NK-92 treated with Interleukin-12 subunit alpha and Interleukin-12 subunit beta, amount 100 ng/mL, for 24 hours (cell line): ENCODE measurements at regions not wholly inside any gene's neighbourhood (a gene's known extent, or its start where the extent isn't known, plus 50 kb on each side); places are given as distances from the start of the nearest gene placed in this dataset.
"Not testable (repeated sequence)": the region's sequence is repeated elsewhere in the genome, so short reads cannot be mapped to it uniquely, and the experiment has no call there.

Source experiments
- DNase-seq: peaks from one replicate; lab custom pipeline; 2025; lab: John Stamatoyannopoulos, UW

DNA sequence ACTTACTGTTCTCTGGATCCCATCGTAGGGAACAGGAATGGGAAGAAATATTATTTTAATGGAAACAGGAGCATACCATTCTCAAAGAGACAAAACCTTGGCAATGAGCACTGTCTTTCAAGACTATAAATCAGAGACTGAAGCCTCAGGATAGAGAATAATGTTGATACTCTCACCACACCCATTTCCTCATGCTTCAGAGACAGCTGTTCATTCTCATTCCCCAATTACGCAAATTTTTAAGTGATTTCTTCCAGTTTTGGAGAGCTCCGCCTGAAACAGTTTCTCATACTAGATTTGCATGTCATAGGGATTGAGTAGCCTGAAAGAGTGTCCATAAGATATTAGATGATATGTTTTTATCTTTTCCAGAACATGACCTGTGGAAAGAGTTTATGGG, 290.5 kb upstream of the RASA1 start:
- no peak for DNase-seq

DNA sequence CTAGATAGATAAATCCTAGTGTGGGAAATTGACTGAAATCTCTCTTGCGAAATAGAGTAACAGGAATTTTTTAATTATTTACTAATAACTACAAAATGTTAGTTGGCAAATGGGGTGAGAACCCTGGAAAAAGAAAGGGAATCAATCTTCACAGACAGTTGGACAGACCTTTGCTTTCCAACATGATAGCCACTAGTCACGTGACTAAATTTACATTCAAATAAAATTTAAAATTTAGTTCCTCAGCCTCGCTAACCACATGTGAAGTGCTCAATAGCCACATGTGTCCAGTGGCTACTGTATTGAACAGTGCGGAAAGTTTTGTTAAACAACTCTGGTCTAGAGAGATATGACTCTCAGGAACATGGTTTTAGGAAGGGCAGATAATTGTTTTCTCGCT, 289.9 kb upstream of the RASA1 start:
- no peak for DNase-seq

DNA sequence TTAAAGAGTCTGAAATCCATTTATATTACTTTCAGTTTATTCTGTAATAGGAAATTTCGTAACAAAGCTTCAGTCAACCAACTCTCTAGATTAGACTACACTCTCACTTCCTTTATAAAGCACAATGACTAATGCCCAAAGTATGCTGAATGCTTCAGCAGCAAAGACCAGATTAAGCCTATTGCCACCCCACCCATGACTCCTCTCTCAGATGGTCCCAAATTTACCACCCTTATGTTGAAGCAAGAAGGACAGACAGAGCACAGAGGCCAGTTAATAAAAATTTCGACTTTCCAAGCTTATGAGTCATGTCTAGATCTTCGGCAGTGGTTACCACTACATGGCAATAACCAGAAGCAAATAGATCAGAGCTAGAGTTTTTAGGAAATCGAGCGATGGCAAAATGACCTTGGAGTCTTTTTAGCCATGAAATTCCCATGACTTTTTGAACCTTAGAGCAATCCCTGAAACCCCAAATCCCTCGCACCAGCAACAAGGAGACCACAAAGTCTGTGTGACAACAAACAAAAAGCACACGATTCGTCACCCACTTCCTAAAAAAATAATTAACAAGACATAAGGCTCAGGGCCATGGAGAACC, 287.8 kb upstream of the RASA1 start:
- DNase-seq: no peak

GRCh38 chr5:86981898-86982297, 285.8 kb upstream of the RASA1 start:
- no peak for DNase-seq

DNA sequence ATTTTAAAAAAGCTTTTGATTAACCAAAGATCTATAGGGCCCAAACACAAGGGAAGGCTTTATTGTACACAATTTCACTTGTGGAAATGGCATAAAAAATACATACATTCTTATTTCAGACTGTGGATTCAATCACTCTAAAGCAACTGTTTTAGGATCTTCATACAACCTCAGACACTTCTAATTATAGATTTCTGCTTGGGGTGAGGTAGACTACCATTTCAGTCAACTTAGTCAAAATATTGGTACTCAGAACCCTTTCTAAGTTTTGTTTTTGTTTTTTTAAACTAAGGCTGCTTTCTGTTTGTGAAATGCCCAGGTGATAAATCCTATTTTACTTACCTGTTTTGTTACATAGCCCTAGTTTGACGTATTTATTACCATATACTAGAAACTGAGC, 284.5 kb upstream of the RASA1 start:
- no peak for DNase-seq

- DNase-seq: no peak
These were observed 280.8 kb upstream of the RASA1 start for GRCh38 chr5:86986837-86987236.

DNA sequence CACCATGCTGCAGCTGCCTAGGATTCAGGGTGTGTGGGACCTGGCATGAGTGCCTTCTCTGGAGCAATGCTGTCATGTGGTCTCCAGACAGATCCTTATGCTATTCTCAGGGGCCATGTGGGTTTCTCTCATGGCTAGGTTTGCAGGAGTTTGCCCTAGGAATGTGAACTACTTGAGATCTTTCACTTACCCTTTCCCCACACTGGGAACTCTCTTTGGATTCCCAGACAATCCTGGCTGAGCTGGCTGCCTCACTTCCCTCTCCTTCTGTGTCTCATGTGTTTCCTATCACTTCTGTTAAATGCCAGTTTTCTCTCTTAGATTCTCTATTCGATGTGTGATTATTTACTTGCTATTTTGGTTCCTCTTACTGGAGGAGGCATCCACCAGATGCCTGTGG, 270.2 kb upstream of the RASA1 start:
- DNase-seq: no peak

GRCh38 chr5:86999951-87000350, 267.7 kb upstream of the RASA1 start:
- DNase-seq: no peak

GRCh38 chr5:87002485-87002884, 265.2 kb upstream of the RASA1 start:
- no peak for DNase-seq

- DNase-seq: no peak
These were observed 263.6 kb upstream of the RASA1 start for GRCh38 chr5:87004101-87004500.

- no peak for DNase-seq
These were observed 259.9 kb upstream of the RASA1 start for GRCh38 chr5:87007737-87008136.

DNA sequence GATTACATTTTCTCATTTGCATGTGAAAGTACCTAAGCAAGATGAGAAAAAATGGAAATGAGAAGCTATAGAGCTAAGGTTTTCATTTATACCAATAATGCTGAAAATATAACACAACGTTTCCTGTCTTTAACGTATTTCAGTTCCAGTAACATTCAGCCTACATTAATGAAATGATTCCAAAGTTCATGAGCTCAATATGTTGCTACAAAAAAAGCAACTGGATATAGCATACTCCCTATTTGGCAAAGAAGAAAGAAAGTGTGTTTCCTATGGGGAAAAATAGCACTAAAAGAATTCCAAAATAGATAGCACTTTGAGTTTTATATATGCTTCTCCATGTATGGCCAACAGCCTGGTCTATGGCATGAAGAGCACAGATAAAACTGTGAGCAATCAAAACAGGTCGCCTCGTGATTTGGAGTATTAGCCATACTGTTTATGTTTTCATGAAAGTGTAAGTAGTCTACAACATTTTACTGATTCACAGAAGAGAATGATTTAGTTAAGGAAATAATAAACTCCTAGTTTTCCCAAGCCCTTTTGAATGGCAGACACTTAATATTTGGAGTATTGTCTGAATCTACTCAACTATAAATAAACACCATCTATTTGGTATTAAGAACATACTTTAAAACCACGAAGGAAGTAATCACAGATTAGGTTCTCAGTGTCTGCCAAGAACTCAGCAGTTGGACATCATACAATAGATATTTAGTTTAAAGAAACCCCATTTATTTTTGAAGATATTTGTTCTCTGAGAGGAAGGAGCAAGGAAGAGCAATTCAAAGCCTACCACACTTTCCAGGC, 258.7 kb upstream of the RASA1 start:
- no peak for DNase-seq

DNA sequence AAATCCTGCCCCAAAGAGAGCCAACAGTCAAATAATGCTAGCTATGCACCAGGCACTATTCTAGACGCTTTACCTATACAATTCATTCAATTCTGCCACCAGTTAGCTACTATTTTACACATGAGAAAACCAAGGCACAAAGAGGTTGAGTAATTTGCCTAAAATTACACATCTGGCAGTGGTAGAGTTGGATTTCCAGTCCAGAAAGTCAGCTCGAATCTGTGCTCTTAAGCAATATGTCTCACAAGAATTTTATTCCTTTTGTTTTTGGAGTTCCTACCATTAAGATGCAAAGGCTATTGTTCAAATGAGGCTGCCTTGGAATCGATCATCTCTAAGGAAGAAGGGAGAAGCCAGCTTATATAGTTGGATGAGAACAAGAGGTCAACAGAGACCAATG, 256.9 kb upstream of the RASA1 start:
- DNase-seq: no peak

DNA sequence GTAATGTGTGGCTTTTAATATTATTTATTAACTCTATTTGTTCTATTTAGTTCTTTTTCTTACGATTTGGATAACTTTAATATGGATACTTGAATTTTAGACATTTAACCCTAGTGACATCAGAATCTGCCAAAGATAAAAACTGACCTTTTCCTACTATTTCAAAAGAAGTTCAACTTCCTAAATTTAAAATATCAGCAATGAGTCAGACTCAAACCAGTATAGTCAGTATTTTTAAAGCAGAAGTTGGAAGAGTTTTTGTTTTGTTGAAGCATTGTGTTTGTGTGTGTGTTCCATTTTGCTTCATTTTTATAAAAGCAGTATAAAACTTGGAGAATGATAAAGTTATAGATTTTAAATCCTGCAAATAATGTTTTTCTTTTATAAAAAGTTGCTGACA, 251.8 kb upstream of the RASA1 start:
- DNase-seq: no peak

DNA sequence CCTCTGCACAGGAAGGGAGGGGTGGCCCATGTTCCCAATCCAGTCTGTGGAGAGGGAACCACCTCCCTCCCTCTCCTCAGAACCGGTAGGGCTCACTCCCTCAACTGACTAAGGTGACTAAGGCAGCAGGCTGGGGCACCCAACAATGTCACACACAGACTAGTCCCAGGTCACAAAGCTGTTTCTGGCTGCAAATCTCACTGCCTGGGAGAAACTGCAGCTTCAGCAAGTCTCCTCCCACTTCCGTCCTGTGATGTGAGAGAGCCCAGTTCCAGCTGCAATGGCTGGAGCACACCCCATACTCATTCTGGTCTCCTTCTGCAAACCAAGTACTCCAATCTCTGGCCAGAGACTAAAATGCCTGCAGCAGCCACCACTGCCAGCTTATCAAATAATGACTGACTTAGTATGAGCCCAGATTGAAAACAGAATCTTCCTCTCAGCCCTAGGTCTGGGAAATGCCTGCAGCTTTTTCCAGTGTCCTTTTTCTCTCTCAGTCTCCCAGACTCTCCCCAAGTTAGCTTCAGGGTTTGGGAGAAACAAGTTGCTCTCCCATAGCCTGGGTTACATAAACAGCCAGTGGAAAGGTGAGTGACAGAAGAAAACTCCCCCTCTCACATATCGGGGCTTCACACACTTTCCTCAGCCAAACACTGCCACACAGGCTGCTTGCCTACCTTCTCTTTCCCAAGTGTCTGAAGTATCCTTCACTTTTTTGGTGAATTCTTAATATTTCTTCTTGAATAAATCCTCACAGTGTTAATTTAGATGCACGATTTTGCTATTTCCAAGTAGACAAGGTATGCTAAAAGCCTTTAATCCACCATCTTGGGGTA, 247.4 kb upstream of the RASA1 start:
- peak; percentile 26 for DNase-seq

DNA sequence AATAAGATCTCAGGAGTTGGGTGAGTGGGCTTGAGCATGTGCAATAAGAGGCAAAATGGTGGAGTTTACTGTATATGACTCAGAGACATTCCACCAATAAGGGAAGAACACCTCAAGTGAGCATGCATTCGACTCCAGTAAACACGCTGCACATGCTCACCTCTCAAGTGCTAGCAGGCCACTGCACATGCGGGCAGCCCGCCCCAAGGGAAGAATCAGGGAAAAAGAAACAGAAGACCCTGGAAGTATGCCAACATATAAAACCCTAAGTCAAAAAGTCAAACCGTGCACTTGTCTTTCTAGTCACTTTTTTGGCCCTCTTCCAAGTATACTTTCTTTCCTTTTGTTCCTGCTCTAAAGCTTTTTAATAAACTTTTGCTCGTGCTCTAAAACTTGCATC, 245.3 kb upstream of the RASA1 start:
- no peak for DNase-seq

DNA sequence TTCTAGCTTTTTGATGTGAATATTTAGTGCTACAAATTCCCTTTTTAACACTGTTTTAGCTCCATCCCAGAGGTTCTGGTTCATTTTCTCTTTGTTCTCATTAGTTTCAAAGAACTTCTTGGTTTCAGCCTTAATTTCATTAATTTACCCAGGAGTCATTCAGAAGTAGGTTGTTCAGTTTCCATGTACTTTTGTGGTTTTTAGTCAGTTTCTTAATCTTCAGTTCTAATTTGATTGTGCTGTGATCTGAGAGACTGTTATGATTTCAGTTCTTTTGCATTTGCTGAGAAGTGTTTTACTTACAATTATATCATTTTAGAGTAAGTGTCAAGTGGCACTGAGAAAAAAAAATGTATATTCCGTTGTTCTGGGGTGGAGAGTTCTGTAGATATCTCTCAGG, 240.1 kb upstream of the RASA1 start:
- DNase-seq: no peak

DNA sequence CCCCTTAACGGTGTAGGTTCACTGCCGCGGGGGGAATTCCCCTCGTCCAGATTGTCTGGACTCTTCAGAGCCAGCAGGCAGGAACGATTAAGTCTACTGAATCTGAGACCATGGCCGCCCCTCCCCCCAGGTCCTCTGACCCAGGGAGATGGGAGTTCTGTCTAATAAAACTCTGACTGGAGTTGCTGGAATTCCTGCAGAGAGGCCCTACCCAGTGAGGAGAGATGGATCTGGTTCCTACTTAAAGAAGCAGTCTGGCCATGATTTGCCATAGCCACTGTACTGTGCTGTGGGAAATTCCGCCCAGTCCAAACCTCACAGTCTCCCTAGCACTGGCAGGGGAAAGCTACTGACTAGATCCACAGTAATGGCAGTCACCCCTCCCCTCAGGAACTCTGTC, 237.7 kb upstream of the RASA1 start:
- DNase-seq: no peak

DNA sequence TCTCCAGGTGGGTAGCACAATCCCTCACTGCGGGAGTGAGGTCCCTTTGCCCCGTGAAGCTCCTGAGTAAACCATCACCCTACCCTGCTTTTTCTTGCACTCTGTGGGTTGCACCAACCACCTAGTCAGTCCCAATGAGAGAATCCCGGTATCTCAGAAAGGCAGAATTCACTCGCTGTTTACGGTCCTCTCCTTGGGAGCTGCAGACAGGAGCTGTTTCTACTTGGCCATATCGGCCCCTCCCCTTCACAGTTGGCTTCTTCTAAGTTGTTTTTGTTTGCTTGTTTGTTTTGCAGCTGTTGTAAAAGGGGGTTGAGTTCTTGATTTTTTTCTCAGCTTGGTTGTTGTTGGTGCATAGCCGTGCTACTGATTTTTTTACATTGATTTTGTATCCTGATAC, 237.0 kb upstream of the RASA1 start:
- DNase-seq: no peak

- no peak for DNase-seq
These were observed 233.1 kb upstream of the RASA1 start for GRCh38 chr5:87034557-87034956.

GRCh38 chr5:87042554-87042953, 225.1 kb upstream of the RASA1 start:
- no peak for DNase-seq

DNA sequence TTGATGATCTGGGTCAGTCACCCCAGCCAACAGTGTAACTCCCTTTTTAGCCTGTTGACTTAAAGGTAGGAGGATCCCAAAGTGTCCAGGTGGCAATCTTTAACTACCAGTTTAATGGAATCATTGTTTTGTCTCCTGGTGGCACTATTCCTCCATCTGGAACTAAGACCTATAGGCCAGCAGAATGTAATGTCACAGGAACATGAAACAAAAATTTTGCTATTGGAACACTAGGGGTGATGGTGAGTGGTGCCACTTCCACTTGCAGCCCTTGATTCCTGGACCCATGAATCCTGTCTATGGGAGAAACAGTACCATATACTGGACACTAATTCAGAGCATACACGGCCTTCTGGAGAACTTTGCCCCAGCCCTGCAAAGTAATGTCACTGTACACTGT, 219.5 kb upstream of the RASA1 start:
- DNase-seq: no peak

- not testable (repeated sequence) for DNase-seq
These were observed 218.7 kb upstream of the RASA1 start for GRCh38 chr5:87049012-87049411.
